ENCODE measurements at regions not wholly inside any gene's neighbourhood (a gene's known extent, or its start where the extent isn't known, plus 50 kb on each side); places are given as distances from the start of the nearest gene placed in this dataset.

GRCh38 chr16:51049678-51050376 lies 101.2 kb downstream of the SALL1 start:
- H3K27ac ChIP-seq = no peak overlapping the region
- TF ChIP-seq ZFX (IDR thresholded peaks at IDR 0.05; ENCODE audit: borderline replicate concordance) (no peak), CTCF (IDR thresholded peaks at IDR 0.05) (no peak)

GRCh38 chr16:51049276-51049675 lies 101.8 kb downstream of the SALL1 start:
- no peak overlapping the region for H3K27ac ChIP-seq
- TF ChIP-seq ZFX (IDR thresholded peaks at IDR 0.05; ENCODE audit: borderline replicate concordance) (no peak), CTCF (IDR thresholded peaks at IDR 0.05) (no peak)

- TF ChIP-seq CTCF (IDR thresholded peaks at IDR 0.05) (no peak), ZFX (IDR thresholded peaks at IDR 0.05; ENCODE audit: borderline replicate concordance) (no peak)
These were observed 102.5 kb downstream of the SALL1 start for GRCh38 chr16:51048544-51048943.

GRCh38 chr16:51045794-51046193 lies 105.3 kb downstream of the SALL1 start:
- TF ChIP-seq ZFX (IDR thresholded peaks at IDR 0.05; ENCODE audit: borderline replicate concordance) (no peak), CTCF (IDR thresholded peaks at IDR 0.05) (no peak)
- no peak overlapping the region for H3K27ac ChIP-seq

More at GRCh38 chr16:51048544-51048943, 102.5 kb downstream of the SALL1 start:
- no peak overlapping the region for H3K27ac ChIP-seq

GRCh38 chr16:51045186-51045585 lies 105.9 kb downstream of the SALL1 start:
- TF ChIP-seq CTCF (IDR thresholded peaks at IDR 0.05) (no peak), ZFX (IDR thresholded peaks at IDR 0.05; ENCODE audit: borderline replicate concordance) (no peak)
- no peak overlapping the region for H3K27ac ChIP-seq

GRCh38 chr16:51041546-51041945 lies 109.5 kb downstream of the SALL1 start:
- H3K27ac ChIP-seq = no peak overlapping the region
- TF ChIP-seq ZFX (IDR thresholded peaks at IDR 0.05; ENCODE audit: borderline replicate concordance) = no peak
- TF ChIP-seq CTCF (IDR thresholded peaks at IDR 0.05) = no peak

- no peak overlapping the region for H3K27ac ChIP-seq
- TF ChIP-seq ZFX (IDR thresholded peaks at IDR 0.05; ENCODE audit: borderline replicate concordance) (no peak), CTCF (IDR thresholded peaks at IDR 0.05) (no peak)
These were observed 110.4 kb downstream of the SALL1 start for GRCh38 chr16:51040637-51041036.
